H1 (cell line): ENCODE measurements at regions not wholly inside any gene's neighbourhood (a gene's known extent, or its start where the extent isn't known, plus 50 kb on each side); places are given as distances from the start of the nearest gene placed in this dataset.

Source experiments
- CTCF ChIA-PET: fragments of 300-600 bp; sonication (Branson Sonifier 250); formaldehyde crosslinking; loops from one replicate; lab custom pipeline; 2021; ENCODE audit not compliant: partially characterized antibody; lab: Charles Lee
- POLR2A ChIA-PET: fragments of 300-600 bp; sonication (Branson Sonifier 250); formaldehyde crosslinking; loops from one replicate; lab custom pipeline; 2021; ENCODE audit warnings: inconsistent platforms; ENCODE audit not compliant: partially characterized antibody; lab: Charles Lee
- DNase-seq, 2 experiments: peaks; one replicate each; pipeline versions ENCODE4 v3.0.0 to v3.0.0-alpha.2; 2010 to 2022; ENCODE audit warnings: low spot score in 2 of 2, low read depth in 1 of 2, mixed read lengths in 1 of 2
- FAIRE-seq: peaks from 2 replicates; lab custom pipeline; 2011; peaks lifted over from hg19 to GRCh38; lab: Jason Lieb, UNC
- H2AFZ ChIP-seq: 2 replicates; pipeline ENCODE4 v1.8.1; 2012; ENCODE audit warnings: low read length, inconsistent platforms
- H2AK5ac ChIP-seq: 2 replicates; pipeline ENCODE4 v1.6.1; 2013; ENCODE audit warnings: low read depth, low read length
- H2BK120ac ChIP-seq: replicated peaks from 2 replicates; pipeline ENCODE3; 2013; ENCODE audit warnings: low read depth, low read length, inconsistent platforms
- H2BK12ac ChIP-seq: 2 replicates; pipeline ENCODE4 v1.6.1; 2013; ENCODE audit warnings: low read depth, low read length
- H2BK15ac ChIP-seq: 2 replicates; pipeline ENCODE4 v1.6.1; 2013; ENCODE audit warnings: low read length
- H2BK20ac ChIP-seq: 2 replicates; pipeline ENCODE4 v1.6.1; 2013; ENCODE audit warnings: low read length
- H2BK5ac ChIP-seq: 2 replicates; pipeline ENCODE4 v1.6.1; 2013; ENCODE audit warnings: low read depth, low read length
- H3K14ac ChIP-seq: 2 replicates; pipeline ENCODE4 v1.6.1; 2013; ENCODE audit warnings: inconsistent platforms; ENCODE audit not compliant: insufficient read length
- H3K18ac ChIP-seq: 2 replicates; pipeline ENCODE4 v1.6.1; 2013; ENCODE audit warnings: low read length; ENCODE audit errors: extremely low read depth
- H3K23ac ChIP-seq: 2 replicates; pipeline ENCODE4 v1.6.1; 2013; ENCODE audit warnings: inconsistent platforms; ENCODE audit not compliant: insufficient read length
- H3K23me2 ChIP-seq: 2 replicates; pipeline ENCODE4 v1.6.1; 2013; ENCODE audit warnings: low read depth, low read length
- H3K27ac ChIP-seq: 2 replicates; pipeline ENCODE4 v1.6.1; 2011; ENCODE audit warnings: low read depth, low read length, inconsistent platforms
- H3K27me3 ChIP-seq, 4 experiments: replicated peaks in 1 of 4; 1 replicate in 1 of 4; 2 replicates in 3 of 4; pipeline versions ENCODE4 v1.6.1 to v1.8.1; 2011 to 2013; ENCODE audit warnings: low read length in 3 of 4, mild to moderate bottlenecking in 3 of 4, inconsistent platforms in 2 of 4, mixed read lengths in 2 of 4, moderate library complexity in 1 of 4; ENCODE audit not compliant: control insufficient read depth in 3 of 4, insufficient read depth in 3 of 4; ENCODE audit errors: extremely low read depth in 1 of 4
- H3K36me3 ChIP-seq, 4 experiments: 2 replicates each; pipeline versions ENCODE4 v1.6.1 to v1.8.1; 2011 to 2013; ENCODE audit warnings: mild to moderate bottlenecking in 4 of 4, low read length in 3 of 4, moderate library complexity in 2 of 4, control low read depth in 1 of 4, inconsistent platforms in 1 of 4; ENCODE audit not compliant: insufficient read depth in 4 of 4, control insufficient read depth in 2 of 4
- H3K4ac ChIP-seq: replicated peaks from 2 replicates; pipeline ENCODE3; 2013; ENCODE audit warnings: low read length, low read depth, mixed read lengths, inconsistent platforms; ENCODE audit not compliant: insufficient read length
- H3K4me1 ChIP-seq, 4 experiments: replicated peaks in 1 of 4; 1 replicate in 1 of 4; 2 replicates in 3 of 4; pipeline versions ENCODE4 v1.6.1 to v1.8.1; 2011 to 2013; ENCODE audit warnings: low read length in 3 of 4, inconsistent platforms in 2 of 4, mixed read lengths in 1 of 4; ENCODE audit not compliant: insufficient read depth in 4 of 4, control insufficient read depth in 3 of 4
- H3K4me2 ChIP-seq, 2 experiments: 2 replicates each; pipeline versions ENCODE4 v1.6.1 to v1.8.1; 2011 to 2013; ENCODE audit warnings: low read depth in 2 of 2, low read length in 2 of 2, control low read depth in 1 of 2, inconsistent platforms in 1 of 2, mild to moderate bottlenecking in 1 of 2; ENCODE audit not compliant: insufficient read depth in 1 of 2
- H3K4me3 ChIP-seq, 4 experiments: fragments of 200-600, 300-600 bp in 1 of 4; sonication (generic), shearing (Covaris generic), sonication (Bioruptor Twin) in 1 of 4; 2 replicates each; pipeline versions ENCODE4 v1.5.1 to v1.8.1; 2011 to 2016; ENCODE audit warnings: low read length in 4 of 4, low read depth in 3 of 4, control low read depth in 2 of 4, inconsistent platforms in 2 of 4, mild to moderate bottlenecking in 2 of 4, mixed read lengths in 1 of 4, moderate library complexity in 1 of 4; ENCODE audit not compliant: insufficient read depth in 2 of 4; ENCODE audit errors: extremely low read depth in 1 of 4
- H3K56ac ChIP-seq: replicated peaks from 2 replicates; pipeline ENCODE3; 2013; ENCODE audit warnings: low read depth, mild to moderate bottlenecking, mixed read lengths, low read length, inconsistent platforms; ENCODE audit not compliant: insufficient read length
- H3K79me1 ChIP-seq: 2 replicates; pipeline ENCODE4 v1.6.1; 2013; ENCODE audit warnings: low read depth, low read length, control low read depth
- H3K79me2 ChIP-seq, 2 experiments: 2 replicates each; pipeline versions ENCODE4 v1.6.1 to v1.8.1; 2012 to 2013; ENCODE audit warnings: low read length in 2 of 2, mild to moderate bottlenecking in 2 of 2, inconsistent platforms in 1 of 2; ENCODE audit not compliant: insufficient read depth in 2 of 2, control insufficient read depth in 1 of 2
- H3K9ac ChIP-seq, 4 experiments: replicated peaks in 1 of 4; 1 replicate in 1 of 4; 2 replicates in 3 of 4; pipeline versions ENCODE4 v1.6.1 to v1.8.1; 2011 to 2013; ENCODE audit warnings: low read depth in 3 of 4, low read length in 3 of 4, control low read depth in 2 of 4, mild to moderate bottlenecking in 2 of 4, moderate library complexity in 2 of 4, inconsistent platforms in 1 of 4; ENCODE audit errors: extremely low read depth in 1 of 4
- H3K9me3 ChIP-seq, 2 experiments: 2 replicates each; pipeline versions ENCODE4 v1.6.1 to v1.8.1; 2012 to 2013; ENCODE audit warnings: mild to moderate bottlenecking in 2 of 2, moderate library complexity in 2 of 2, control low read depth in 1 of 2, inconsistent platforms in 1 of 2, low read depth in 1 of 2, low read length in 1 of 2, mixed read lengths in 1 of 2; ENCODE audit not compliant: insufficient read depth in 2 of 2
- H4K20me1 ChIP-seq, 2 experiments: replicated peaks in 1 of 2; 2 replicates each; pipeline versions ENCODE3 to v1.8.1; 2011 to 2013; ENCODE audit warnings: inconsistent platforms in 2 of 2, low read length in 2 of 2, mild to moderate bottlenecking in 1 of 2; ENCODE audit not compliant: insufficient read depth in 2 of 2, control insufficient read depth in 1 of 2
- H4K5ac ChIP-seq: 2 replicates; pipeline ENCODE4 v1.6.1; 2013; ENCODE audit warnings: low read length, low read depth, mixed read lengths, inconsistent platforms; ENCODE audit not compliant: insufficient read length
- H4K8ac ChIP-seq: 2 replicates; pipeline ENCODE4 v1.8.0; 2013; ENCODE audit warnings: mild to moderate bottlenecking, moderate library complexity, low read length, inconsistent platforms; ENCODE audit not compliant: insufficient read depth; ENCODE audit errors: extremely low read depth
- H4K91ac ChIP-seq: replicated peaks from 2 replicates; pipeline ENCODE3; 2013; ENCODE audit warnings: low read length, mixed read lengths, inconsistent platforms; ENCODE audit not compliant: insufficient read length
- ASH2L ChIP-seq: fragments of 200-600, 300-600 bp; sonication (generic); IDR thresholded peaks from one replicate; pipeline ENCODE4 v1.7.1; 2017; ENCODE audit warnings: low read length
- CEBPB ChIP-seq: IDR thresholded peaks from 2 replicates; pipeline ENCODE4 v1.6.1; 2012; ENCODE audit warnings: low read depth, low read length
- EGR1 ChIP-seq: IDR thresholded peaks from 2 replicates; pipeline ENCODE4 v1.6.1; 2011; ENCODE audit warnings: low read depth, low read length, borderline replicate concordance
- HDAC2 ChIP-seq, 2 experiments: fragments of 300-600 bp in 1 of 2; sonication (generic) in 1 of 2; IDR thresholded peaks; 2 replicates each; pipeline ENCODE4 v1.6.1; 2011 to 2012; ENCODE audit warnings: low read depth in 2 of 2, low read length in 2 of 2, mild to moderate bottlenecking in 2 of 2, moderate library complexity in 2 of 2, borderline replicate concordance in 1 of 2, inconsistent platforms in 1 of 2
- JUN ChIP-seq: IDR thresholded peaks from 2 replicates; pipeline ENCODE4 v1.6.1; 2011; ENCODE audit warnings: low read depth, mild to moderate bottlenecking, improper control_type of control experiment, low read length
- KDM4A ChIP-seq: IDR thresholded peaks from one replicate; pipeline ENCODE4 v1.7.1; 2012; ENCODE audit warnings: low read depth, mild to moderate bottlenecking, moderate library complexity, low read length, inconsistent platforms; ENCODE audit not compliant: severe bottlenecking
- KDM5A ChIP-seq: fragments of 200-600 bp; IDR thresholded peaks from 2 replicates; pipeline ENCODE4 v1.7.1; 2012; ENCODE audit warnings: mild to moderate bottlenecking, low read length, inconsistent platforms, mixed read lengths
- MAFK ChIP-seq: IDR thresholded peaks from 2 replicates; pipeline ENCODE4 v1.6.1; 2012; ENCODE audit warnings: low read depth, mild to moderate bottlenecking, improper control_type of control experiment, low read length
- PHF8 ChIP-seq: fragments of 200-600 bp; sonication (generic); conservative IDR thresholded peaks from 2 replicates; pipeline ENCODE4 v1.7.1; 2012; ENCODE audit warnings: low read depth, mild to moderate bottlenecking, inconsistent platforms, low read length, moderate library complexity
- POLR2AphosphoS5 ChIP-seq: IDR thresholded peaks from 2 replicates; pipeline ENCODE4 v1.6.1; 2011; ENCODE audit warnings: low read depth, low read length
- RXRA ChIP-seq: IDR thresholded peaks from 2 replicates; pipeline ENCODE4 v1.6.1; 2011; ENCODE audit warnings: low read depth, mild to moderate bottlenecking, low read length, moderate library complexity; ENCODE audit not compliant: insufficient read depth
- SUZ12 ChIP-seq: fragments of 200-600 bp; sonication (generic); IDR thresholded peaks from 2 replicates; pipeline ENCODE4 v1.6.1; 2012; ENCODE audit warnings: mild to moderate bottlenecking, inconsistent platforms, low read length, moderate library complexity, mixed read lengths
- TAF7 ChIP-seq: optimal IDR thresholded peaks from 2 replicates; pipeline ENCODE3; 2011; ENCODE audit warnings: low read depth, mild to moderate bottlenecking, inconsistent platforms, low read length, moderate library complexity, borderline replicate concordance
- WGBS, 2 experiments: shearing (Covaris generic) in 1 of 2; methylation state at CpG; one replicate each; pipeline versions ENCODE4 v1.1.6 to v1.1.7; 2013 to 2015; ENCODE audit warnings: low lambda C conversion rate in 2 of 2, mixed read lengths in 2 of 2, inconsistent platforms in 1 of 2, low coverage in 1 of 2, missing lambda C conversion rate in 1 of 2; ENCODE audit not compliant: insufficient replicate concordance in 2 of 2, insufficient coverage in 1 of 2, insufficient read length in 1 of 2; ENCODE audit errors: extremely low coverage in 1 of 2, missing lambda C conversion rate in 1 of 2; 5-methylcytosine and 5-hydroxymethylcytosine counted together
- TF ChIP-seq, protein P1 (sequence below): IDR thresholded peaks from 2 replicates; pipeline ENCODE4 v1.6.1; 2012; ENCODE audit warnings: inconsistent platforms
- TF ChIP-seq, protein P2 (sequence below): IDR thresholded peaks from 2 replicates; pipeline ENCODE4 v1.6.1; 2012; ENCODE audit warnings: inconsistent platforms

DNA sequence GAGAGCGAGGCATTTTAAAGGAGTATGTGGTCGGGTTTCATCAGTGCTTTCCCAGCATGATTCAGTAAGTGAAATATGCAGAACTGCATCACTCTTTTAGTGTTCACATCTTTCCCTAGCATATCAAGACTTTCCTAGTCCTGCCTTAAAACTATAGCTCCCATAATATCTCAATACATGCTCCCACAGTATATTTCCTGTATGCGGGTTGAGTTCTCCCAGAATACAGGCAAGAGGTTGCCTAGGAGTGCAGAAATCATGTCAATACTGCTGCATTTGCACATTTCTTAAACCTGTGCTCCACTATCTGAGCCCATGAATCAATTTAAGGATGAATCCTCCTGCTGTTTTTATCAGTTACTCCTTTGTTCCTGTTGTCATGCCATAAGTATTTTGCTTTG is 386.6 kb upstream of the SLC35B3 start:
- H2BK20ac ChIP-seq, result no peak overlapping the region
- no peak overlapping the region for H4K91ac ChIP-seq
- no peaks in the 10 kb centered on the region for H3K79me2 ChIP-seq
- no peak overlapping the region for H3K14ac ChIP-seq
- 95% methylated on average over 3 of the region's 3 CpGs; no CpG with 5 or more reads in 1 of the 2 experiments for WGBS, 2 experiments
- no peak overlapping the region for H3K27ac ChIP-seq
- no peaks in the 10 kb centered on the region for H3K4me1 ChIP-seq
- no peaks in the 10 kb centered on the region for H4K20me1 ChIP-seq
- no peak overlapping the region for H3K4ac ChIP-seq
- no peak overlapping the region for H3K4me2 ChIP-seq
- no peak overlapping the region for H3K56ac ChIP-seq
- no peak overlapping the region for H2AK5ac ChIP-seq
- DNase-seq, result no peak
- H4K5ac ChIP-seq, result no peak overlapping the region
- no peak for FAIRE-seq
- no peak overlapping the region for H3K9ac ChIP-seq
- H2BK120ac ChIP-seq, result no peak overlapping the region
- no peaks in the 10 kb centered on the region for H3K79me1 ChIP-seq
- no peak overlapping the region for H2BK15ac ChIP-seq
- ChIA-PET CTCF (no interaction called here), POLR2A (no interaction called here)
- H3K23me2 ChIP-seq, result no peaks in the 10 kb centered on the region
- peak overlapping the region; percentile 51 for H2AFZ ChIP-seq
- no peaks in the 10 kb centered on the region for H3K9me3 ChIP-seq
- no peak overlapping the region for H3K23ac ChIP-seq
- no peak overlapping the region for H3K4me3 ChIP-seq
- H2BK12ac ChIP-seq, result no peak overlapping the region
- H4K8ac ChIP-seq, result no peak overlapping the region
- H3K18ac ChIP-seq, result no peak overlapping the region
- no peaks in the 10 kb centered on the region for H3K27me3 ChIP-seq
- H2BK5ac ChIP-seq, result no peak overlapping the region
- H3K36me3 ChIP-seq, result no peaks in the 10 kb centered on the region
- TF ChIP-seq, protein P1, sequence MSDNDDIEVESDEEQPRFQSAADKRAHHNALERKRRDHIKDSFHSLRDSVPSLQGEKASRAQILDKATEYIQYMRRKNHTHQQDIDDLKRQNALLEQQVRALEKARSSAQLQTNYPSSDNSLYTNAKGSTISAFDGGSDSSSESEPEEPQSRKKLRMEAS, result no peak
- no peak for TF ChIP-seq HDAC2 (IDR thresholded peaks at IDR 0.05; ENCODE audit: borderline replicate concordance in 1 of 2, low read depth in 2 of 2, low read length in 2 of 2)
- no peak for TF ChIP-seq SUZ12
- TF ChIP-seq, protein P2, sequence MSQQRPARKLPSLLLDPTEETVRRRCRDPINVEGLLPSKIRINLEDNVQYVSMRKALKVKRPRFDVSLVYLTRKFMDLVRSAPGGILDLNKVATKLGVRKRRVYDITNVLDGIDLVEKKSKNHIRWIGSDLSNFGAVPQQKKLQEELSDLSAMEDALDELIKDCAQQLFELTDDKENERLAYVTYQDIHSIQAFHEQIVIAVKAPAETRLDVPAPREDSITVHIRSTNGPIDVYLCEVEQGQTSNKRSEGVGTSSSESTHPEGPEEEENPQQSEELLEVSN, result no peak
- no peak for TF ChIP-seq TAF7
- TF ChIP-seq CEBPB, result no peak
- no peak for TF ChIP-seq POLR2AphosphoS5
- no peak for TF ChIP-seq KDM4A
- TF ChIP-seq RXRA, result no peak
- no peak for TF ChIP-seq PHF8
- no peak for TF ChIP-seq JUN
- no peak for TF ChIP-seq EGR1
- TF ChIP-seq KDM5A, result no peak
- TF ChIP-seq MAFK, result no peak
- TF ChIP-seq ASH2L, result no peak
